Renal cortical epithelial cell (primary cell): ENCODE measurements at regions not wholly inside any gene's neighbourhood (a gene's known extent, or its start where the extent isn't known, plus 50 kb on each side); places are given as distances from the start of the nearest gene placed in this dataset.

ENCODE experiments used
- DNase-seq: peaks from one replicate; pipeline ENCODE4 v3.0.0-alpha.2; 2011; ENCODE audit warnings: low read depth

- DNase-seq, result peak; percentile 15
Observed at GRCh38 chr5:134063188-134063820, 51.2 kb upstream of the TCF7 start.

GRCh38 chr5:134059758-134060495 is 54.6 kb upstream of the TCF7 start:
- DNase-seq, result no peak

- no peak for DNase-seq
Observed at GRCh38 chr5:134055015-134055414, 50.2 kb upstream of the VDAC1 start.
